ENCODE measurements at regions not wholly inside any gene's neighbourhood (a gene's known extent, or its start where the extent isn't known, plus 50 kb on each side); places are given as distances from the start of the nearest gene placed in this dataset.
A peak's percentile ranks its signal among the peaks of the same experiment; 100 is the strongest.

GRCh38 chrX:46327566-46328115 lies 217.6 kb downstream of the ZNF674 start (continued):
- TF ChIP-seq PRDM4 (CRISPR knock-in tag; IDR thresholded peaks at IDR 0.05; ENCODE audit: borderline replicate concordance) (no peak), SALL1 (CRISPR knock-in tag; IDR thresholded peaks at IDR 0.05) (peak; percentile 88), ATM (IDR thresholded peaks at IDR 0.05; ENCODE audit: borderline replicate concordance) (no peak), ZNF552 (CRISPR knock-in tag; IDR thresholded peaks at IDR 0.05; ENCODE audit: borderline replicate concordance) (no peak), ZSCAN20 (CRISPR knock-in tag; IDR thresholded peaks at IDR 0.05; ENCODE audit: borderline replicate concordance) (no peak), ZNF629 (CRISPR knock-in tag; conservative IDR thresholded peaks at IDR 0.05) (0 out of 2 replicates have a peak, but pooled peaks have one; percentile 39), DR1 (CRISPR knock-in tag; IDR thresholded peaks at IDR 0.05) (no peak), HNF4G (IDR thresholded peaks at IDR 0.05; ENCODE audit: borderline replicate concordance, low read depth, low read length) (peak; percentile 75), HNF4G (CRISPR knock-in tag; IDR thresholded peaks at IDR 0.05; ENCODE audit: borderline replicate concordance, low read depth) (0 out of 2 replicates have a peak, but pooled peaks have one; percentile 22), STAT5B (CRISPR knock-in tag; IDR thresholded peaks at IDR 0.05) (no peak), BORCS8-MEF2B (CRISPR knock-in tag; IDR thresholded peaks at IDR 0.05) (peak; percentile 52; the same call in 1 of the 2 replicates), ZIK1 (CRISPR knock-in tag; IDR thresholded peaks at IDR 0.05; ENCODE audit: borderline replicate concordance, low read depth) (no peak), MAFF (IDR thresholded peaks at IDR 0.05; ENCODE audit: low read depth, low read length) (no peak), JUNB (CRISPR knock-in tag; IDR thresholded peaks at IDR 0.05; ENCODE audit: borderline replicate concordance) (no peak), FUBP1 (CRISPR knock-in tag; IDR thresholded peaks at IDR 0.05; ENCODE audit: borderline replicate concordance) (no peak), ZNF292 (CRISPR knock-in tag; IDR thresholded peaks at IDR 0.05; ENCODE audit: borderline replicate concordance, low read depth) (no peak), ZNF850 (CRISPR knock-in tag; conservative IDR thresholded peaks at IDR 0.05) (no peak), RBAK (CRISPR knock-in tag; IDR thresholded peaks at IDR 0.05) (no peak), HIVEP1 (CRISPR knock-in tag; IDR thresholded peaks at IDR 0.05) (no peak), ZMYM3 (CRISPR knock-in tag; IDR thresholded peaks at IDR 0.05) (no peak), HNRNPLL (IDR thresholded peaks at IDR 0.05; ENCODE audit: low read depth, low read length, poor library complexity, severe bottlenecking) (no peak), ZBTB7A (CRISPR knock-in tag; IDR thresholded peaks at IDR 0.05) (no peak), FOXA3 (CRISPR knock-in tag; IDR thresholded peaks at IDR 0.05) (peak; percentile 56), NFATC3 (CRISPR knock-in tag; IDR thresholded peaks at IDR 0.05) (no peak)
- TF ChIP-seq, protein P1, sequence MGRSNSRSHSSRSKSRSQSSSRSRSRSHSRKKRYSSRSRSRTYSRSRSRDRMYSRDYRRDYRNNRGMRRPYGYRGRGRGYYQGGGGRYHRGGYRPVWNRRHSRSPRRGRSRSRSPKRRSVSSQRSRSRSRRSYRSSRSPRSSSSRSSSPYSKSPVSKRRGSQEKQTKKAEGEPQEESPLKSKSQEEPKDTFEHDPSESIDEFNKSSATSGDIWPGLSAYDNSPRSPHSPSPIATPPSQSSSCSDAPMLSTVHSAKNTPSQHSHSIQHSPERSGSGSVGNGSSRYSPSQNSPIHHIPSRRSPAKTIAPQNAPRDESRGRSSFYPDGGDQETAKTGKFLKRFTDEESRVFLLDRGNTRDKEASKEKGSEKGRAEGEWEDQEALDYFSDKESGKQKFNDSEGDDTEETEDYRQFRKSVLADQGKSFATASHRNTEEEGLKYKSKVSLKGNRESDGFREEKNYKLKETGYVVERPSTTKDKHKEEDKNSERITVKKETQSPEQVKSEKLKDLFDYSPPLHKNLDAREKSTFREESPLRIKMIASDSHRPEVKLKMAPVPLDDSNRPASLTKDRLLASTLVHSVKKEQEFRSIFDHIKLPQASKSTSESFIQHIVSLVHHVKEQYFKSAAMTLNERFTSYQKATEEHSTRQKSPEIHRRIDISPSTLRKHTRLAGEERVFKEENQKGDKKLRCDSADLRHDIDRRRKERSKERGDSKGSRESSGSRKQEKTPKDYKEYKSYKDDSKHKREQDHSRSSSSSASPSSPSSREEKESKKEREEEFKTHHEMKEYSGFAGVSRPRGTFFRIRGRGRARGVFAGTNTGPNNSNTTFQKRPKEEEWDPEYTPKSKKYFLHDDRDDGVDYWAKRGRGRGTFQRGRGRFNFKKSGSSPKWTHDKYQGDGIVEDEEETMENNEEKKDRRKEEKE (IDR thresholded peaks at IDR 0.05), result no peak
